HG02763 (cell line): ENCODE measurements at regions not wholly inside any gene's neighbourhood (a gene's known extent, or its start where the extent isn't known, plus 50 kb on each side); places are given as distances from the start of the nearest gene placed in this dataset.

Experiments
- ATAC-seq: cut with Tn5 transposase; IDR thresholded peaks from one replicate; pipeline ENCODE4 v1.9.1; 2021; ENCODE audit warnings: mild to moderate bottlenecking, moderate library complexity; ENCODE audit not compliant: unreplicated experiment

DNA sequence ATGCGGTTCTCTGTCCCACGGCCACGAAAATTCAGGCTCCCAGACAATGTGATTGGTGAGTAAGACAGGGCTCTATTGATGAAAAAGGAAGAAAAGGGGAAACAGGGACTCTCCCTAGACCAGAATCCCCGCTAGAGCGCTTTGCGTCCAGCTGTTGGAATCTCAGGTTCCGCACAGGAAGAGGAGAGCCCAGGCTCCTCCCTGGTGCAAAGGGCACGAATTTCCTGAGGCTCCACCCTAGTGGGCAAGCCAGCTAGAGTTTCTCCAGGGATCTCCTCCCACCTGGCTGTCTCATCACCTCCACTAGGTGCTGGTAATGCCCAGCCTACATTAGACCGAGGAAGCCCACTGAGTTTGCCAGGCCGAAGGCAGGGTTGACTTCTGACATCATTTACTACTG lies 135.9 kb upstream of the SOX4 start:
- no peak for ATAC-seq

DNA sequence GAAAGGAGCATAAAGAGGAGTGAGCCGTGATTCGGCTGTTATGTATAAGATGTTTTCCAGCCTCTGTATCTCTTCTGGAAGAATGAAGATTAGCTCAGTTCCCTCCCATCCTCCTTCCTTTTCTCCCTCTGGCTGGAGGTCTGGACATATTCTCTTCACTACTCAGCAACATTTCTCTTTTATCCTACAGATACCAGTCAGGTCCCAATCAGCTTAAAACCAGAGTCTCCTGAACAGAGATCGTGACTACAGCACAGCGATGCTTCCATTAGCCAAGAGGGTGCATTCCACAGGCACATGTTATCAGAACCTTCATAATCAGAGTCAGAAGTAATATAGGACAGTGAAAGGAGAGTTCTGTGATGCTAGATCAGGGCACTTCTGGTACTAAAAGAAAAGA lies 133.9 kb upstream of the SOX4 start:
- ATAC-seq: no peak

DNA sequence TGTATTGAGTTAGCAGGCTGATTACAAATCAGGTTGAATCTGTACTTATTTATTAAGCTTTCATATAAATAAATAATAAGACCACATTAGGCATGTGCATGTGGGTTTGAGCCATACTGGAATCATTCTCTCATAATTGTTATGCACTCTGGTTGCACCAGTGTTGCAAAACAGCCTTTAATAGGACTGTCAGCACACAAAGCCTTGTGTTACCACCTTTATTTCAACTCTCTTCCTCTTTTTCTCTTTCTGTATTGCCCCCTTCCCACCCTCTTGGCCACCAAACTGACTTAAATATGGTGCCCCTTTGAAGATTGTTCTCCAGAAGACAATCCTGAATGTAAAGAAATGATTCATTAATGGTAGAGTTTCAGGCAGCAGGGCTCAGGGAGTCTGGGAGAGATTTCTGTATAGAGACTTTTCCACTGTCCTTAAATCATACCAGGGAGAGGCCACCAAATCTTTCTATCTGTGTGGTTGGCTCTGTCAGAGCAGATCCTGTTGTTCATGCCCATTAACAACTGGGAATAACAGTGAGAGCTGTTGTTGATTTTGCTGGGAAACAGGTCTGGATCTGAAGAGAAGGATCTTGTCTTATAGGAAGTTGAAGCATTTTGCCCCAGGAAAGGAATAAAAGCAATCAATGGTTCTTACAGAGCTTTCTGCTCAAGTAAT lies 131.6 kb upstream of the SOX4 start:
- ATAC-seq: no peak

DNA sequence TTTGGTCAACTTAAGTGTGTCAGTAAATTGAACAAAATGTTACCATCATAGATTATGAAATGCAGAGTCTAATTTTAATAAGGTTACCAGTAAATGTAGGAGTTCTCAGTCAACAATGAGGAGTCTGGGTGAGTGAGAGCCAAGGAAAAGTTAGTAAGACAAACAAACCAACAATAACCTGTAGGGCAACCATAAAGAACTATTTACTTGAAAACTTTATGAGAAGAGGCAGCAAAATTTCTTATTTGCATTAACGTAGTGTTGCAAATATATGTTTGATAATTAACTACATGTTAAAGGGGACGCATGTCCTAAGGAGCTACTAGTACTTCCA lies 131.1 kb upstream of the SOX4 start:
- ATAC-seq: no peak

DNA sequence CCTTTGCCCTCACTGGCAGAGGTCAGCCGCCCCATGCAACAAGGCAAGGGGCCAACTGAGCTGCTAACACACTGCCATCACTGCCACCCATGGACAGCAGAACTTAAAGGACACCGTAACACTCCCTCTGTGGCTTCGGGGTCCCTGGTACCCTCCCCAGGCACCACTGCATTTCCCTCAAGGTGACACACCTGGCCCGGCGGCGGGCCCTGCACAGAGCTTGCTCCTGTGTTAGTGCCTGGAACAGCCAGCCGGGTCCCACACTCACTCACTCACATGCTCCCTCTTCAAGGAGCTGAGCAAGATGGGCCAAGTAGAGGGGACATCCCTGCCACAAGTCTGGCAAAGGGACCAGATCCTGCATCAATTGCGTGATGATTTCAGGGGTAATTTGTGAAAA lies 126.5 kb upstream of the SOX4 start:
- ATAC-seq: no peak

DNA sequence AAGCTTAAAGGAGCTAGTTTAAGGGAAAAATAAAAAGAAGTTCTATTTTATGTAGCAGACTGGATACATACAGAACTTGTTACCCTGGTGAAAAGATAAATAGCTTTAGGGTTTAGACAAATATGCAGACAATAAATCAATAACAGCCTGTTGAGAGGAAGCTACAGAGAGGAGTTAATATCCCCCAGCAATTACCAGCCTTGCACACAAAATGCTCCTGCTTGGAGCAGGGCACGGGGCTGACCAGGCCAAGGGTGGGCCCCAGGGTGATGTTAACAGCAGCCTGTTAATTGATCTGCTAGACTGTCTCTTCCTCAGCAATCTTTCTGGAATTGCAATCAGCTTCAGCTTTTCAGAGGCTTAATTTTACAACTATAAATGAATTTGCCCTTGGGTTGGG lies 125.1 kb upstream of the SOX4 start:
- ATAC-seq: no peak

DNA sequence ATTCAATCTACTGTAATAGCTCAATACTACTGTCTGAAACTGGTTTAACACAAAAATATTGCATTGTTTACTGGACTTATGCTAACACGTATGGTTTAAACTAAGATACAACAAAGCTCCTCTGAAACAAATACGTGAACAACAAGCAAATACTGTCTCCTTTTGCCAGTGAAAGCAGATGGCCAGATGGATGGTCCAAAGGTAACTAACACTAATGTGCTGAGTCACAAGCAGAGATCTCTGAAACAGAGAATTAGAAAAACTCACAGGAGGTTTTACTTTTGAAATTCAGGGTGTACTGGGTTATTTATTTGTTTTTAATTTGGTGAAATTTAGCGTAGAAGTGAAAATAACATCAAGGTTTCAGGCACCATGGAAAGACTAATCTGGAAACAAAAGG lies 124.3 kb upstream of the SOX4 start:
- ATAC-seq: no peak

DNA sequence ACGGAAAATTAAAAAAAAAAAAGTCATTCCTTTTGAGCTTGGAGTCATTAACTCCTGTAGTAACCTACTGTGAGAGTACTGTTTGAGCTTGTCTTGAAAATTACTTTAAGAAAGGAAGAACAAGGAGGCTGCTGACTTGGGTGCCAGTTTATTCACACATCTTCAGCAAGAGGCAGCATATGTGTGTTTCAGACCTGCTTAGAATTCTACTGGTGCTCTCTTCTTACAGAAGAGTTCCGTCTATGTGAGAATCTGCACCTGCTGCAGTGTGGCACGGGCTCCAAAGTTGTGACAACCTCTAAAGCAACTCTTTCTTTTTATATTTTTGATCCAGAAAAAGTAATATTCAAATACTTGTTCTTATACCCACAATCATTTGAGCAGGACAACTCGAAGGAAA lies 117.4 kb upstream of the SOX4 start:
- ATAC-seq: no peak

DNA sequence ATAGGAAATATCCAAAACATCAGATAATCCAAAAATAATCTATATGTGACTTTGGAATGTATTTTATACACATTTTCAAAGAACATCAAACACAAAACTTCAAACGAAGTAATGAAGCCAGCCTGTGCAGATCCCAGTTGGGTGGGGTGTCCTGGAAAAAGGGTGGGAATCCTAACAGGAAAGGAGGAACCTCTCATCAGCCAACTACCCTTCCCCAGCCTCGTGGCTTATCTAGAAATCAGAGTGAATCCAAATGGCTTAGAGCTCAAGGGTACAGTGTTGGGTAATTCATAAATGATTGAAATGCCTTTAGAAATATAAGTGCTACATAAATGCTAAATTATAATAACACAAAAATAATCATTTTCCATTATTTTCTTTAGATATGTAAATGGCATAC lies 115.1 kb upstream of the SOX4 start:
- ATAC-seq: no peak

DNA sequence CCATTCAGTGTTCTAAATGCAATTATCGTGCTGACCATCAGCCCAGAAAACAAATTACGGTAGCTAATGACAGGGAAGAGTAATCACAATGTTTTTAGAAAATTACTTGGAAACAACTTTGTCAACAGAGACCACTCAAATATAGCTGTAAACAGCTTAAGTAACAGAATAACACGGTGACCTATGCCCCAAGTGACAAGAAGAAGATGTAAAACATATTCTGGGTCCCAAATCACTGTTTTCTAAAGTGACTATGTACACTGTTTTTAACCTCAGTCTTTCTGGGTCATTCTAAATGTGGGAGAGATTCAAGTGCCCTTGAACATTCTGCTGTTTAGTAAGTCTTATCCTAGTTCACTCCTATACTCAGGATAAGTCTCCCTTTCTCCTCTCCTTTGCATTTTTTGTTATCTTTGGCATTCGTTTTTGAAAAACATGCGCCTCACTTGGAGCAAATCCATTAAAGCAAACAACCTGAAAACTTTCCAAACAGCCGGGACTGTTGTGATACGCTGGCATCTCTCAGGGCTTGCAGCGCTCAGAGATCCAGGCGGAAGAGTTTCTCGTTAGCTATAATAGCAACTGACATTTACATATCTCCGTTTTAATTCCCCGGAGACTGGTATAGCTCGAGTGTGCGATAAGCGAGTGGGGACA lies 114.5 kb upstream of the SOX4 start:
- no peak for ATAC-seq

DNA sequence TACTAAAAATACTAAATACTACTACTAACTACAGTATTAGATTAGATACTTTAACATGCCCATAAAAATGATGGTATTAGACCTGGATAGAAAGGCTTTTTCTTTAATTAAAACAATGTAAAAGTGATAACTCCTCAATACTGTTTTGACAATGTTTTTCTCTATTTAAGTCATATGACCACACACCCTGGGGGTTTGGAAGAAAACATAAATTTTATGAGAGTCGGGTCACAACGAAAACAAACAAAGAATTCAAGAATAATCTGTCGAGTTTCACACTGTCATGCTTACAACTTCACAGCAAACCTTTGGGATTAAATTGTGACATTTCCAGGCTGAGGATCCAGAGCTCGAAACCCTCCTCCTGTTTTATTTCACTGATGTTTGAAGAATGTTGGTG lies 107.4 kb upstream of the SOX4 start:
- ATAC-seq: no peak

DNA sequence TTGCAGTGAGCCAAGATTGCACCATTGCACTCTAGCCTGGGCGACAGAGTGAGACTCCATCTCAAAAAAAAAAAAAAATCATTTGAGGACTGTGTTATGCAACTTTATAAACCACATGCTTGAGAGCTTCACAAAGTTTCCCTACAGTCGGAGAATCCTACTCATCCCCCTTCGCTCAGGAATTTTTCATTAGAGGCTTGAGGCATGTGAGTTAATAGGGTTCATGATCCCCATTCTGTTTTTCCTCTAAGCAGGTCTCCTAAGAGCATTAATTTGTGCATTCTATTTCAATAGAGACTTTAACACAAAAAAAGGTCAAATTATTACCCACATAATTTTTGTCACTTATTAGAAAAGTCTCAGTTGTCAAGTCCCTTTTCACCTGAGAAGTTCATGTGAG lies 103.7 kb upstream of the SOX4 start:
- no peak for ATAC-seq

DNA sequence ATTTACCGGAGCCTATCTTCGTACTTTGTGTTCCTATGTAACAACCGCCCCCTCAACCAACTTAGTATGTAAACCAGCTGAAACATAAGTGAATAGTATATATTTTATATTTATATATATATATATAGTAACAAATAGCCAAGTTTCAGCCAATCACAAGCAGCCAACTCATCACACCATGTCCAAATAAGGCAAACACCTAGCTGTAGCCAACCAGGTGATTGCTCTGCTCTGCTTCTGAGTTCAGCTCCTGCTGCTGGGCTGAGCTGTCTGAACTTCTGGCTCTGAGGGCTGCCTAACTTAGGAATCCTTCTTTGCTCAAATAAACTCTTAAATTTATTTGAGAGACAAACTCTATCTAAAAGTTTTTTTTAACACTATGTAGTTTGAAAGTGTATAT lies 101.6 kb upstream of the SOX4 start:
- ATAC-seq: no peak

DNA sequence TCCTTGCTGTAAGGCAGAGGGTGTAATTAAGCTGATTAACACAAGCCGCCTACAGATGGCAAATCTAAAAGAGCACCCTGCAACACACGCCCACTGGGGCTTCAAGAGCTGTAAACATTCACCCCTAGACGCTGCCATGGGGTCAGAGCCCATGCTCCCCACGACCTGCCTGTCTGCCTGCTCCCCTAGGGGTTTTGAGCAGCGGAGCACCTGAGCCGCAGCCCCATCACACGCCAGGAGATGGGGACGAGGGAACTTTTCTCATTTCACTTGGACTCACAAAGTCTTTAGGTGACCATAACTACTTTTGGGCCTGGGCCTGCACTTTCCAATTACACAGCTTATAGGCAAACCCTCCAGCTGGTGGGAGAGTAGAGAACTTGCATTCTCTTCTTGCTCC lies 99.0 kb upstream of the SOX4 start:
- ATAC-seq: no peak

DNA sequence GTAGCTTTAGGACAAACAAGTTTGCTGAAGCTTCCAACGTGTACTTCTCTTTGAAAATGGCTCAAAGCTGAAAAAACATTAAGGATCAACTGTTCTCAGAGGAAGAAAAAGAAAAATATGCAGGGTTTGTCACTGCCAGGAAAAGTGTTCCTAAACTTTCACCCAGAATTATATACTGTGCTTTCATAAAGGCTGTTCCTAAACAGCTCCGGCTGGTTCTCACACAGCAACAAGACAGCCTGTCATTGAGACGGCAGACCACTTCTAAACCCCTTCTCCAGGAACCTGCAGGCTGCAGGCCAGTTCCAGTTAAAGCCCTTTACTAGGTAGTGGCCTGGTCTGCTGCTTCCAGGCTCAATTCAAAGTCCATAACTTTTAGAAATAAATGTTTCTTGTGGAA lies 97.4 kb upstream of the SOX4 start:
- no peak for ATAC-seq

DNA sequence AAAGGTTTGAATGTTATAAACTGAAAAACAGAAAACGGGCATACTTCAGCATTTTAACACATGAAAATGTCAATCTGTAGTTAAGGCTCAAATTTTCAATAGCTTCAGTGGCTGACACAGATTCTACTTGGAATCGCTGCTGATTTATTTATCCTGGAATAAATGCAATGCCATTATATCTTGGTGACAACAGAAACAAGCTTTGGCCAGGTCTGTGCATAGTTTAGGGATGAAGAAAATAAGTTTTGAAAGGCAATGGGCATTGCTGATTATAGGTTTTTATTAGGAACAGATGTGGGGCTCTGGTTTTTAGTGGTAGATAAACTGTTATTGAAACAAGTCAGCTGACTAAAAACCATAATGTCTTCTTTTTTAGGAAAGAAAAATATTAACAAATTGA lies 96.8 kb upstream of the SOX4 start:
- ATAC-seq: no peak

DNA sequence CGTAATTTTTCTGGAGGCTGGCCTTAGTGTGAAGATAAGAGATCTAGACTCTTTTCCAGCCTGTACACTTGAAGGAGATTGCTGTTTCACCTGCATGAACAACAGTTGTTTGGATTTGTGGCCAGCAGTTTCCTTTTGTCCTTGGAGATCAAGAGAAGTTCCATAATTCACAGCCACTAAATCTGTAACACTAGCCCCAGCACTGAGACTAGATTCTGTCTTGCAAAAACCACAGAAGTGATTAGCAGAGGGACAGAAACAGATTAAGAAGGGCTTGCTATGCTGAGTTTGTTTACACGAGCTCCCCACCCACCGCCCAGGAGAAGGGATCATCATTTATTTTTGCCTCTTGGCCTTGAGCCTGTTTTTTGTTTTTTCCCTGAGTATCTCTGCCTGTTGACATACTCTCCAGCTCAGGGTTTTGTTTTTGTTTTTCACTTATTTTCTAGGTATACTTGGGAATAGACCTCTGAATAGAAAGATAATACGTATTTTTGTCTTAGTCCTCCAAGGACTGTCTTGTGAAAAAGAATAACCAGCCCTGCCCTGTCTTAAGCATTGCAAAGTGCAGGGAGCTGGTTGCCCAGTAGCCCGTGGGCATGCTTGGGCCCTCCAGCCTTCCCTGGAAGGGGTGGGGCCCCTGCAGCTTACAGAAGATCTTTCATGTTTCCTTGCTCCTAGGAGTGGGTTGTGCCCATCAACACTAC lies 93.1 kb upstream of the SOX4 start:
- ATAC-seq: no peak

DNA sequence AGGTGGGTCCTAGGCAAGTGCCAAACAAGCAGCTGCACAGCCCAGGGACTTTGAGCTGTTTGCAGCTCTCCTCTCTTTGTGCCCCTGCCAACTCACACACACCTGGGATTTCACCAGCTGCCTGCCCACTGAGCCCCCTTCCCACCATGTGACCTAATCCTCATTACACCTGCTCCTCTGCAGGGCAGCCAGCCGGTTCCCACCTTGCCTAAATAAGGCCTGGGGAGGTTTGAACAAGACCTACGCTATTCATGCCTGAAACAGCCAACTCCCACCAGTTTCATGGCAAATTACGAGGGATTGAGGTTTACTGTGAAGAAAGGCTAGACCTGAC lies 92.6 kb upstream of the SOX4 start:
- ATAC-seq: no peak

DNA sequence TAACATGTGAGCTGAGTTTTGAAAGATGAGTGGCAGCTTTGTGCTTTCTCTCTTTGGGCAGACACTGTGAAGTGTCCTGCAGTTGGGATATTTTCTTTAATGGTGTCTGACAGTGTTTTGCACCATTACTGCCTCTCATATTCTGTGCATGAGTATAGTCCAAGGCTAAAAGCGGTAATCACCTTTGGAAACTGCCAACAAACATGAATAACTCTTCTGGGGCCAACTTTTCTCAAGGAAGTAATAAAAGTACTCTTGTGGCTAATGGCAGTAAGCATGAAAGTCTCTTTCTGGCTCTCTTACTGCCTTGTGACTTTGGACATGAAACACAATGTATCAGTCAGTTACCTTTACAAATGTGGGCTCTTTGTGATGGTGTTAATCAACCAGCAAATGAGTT lies 91.7 kb upstream of the SOX4 start:
- ATAC-seq: no peak

DNA sequence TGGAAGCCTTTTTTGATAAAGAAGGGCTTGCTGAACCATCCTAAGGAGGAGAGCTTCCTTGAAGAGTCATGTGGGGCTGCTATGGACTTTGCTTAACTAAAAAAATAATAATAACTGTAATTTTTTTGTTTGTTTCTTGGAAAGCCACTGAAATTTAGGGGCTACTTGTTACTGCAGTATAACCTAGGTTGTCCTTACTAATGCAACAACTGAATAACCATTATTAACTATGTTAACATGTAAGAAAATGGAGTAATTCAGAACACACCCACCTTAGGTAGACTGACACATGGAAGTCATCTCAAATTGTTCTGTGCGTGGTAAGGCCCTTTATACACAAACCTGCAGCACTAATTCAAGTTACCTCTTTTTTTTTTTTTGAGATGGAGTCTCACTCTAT lies 90.9 kb upstream of the SOX4 start:
- no peak for ATAC-seq

DNA sequence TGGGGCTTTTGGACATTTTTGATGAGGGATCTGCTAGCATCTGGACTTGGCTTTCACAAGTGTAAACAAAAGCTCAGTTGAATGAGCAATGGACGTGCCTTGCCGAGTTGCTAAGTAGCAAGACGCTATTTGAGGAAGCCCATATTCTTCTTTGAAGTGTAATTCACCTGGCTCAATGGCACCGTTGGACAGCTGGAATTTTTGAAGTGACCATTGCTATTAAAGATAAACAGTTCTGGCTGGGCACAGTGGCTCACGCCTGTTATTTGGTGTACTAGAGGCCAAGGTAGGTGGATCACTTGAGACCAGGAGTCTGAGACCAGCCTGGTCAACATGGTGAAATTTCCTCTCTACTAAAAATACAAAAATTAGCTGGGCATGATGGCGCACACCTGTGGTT lies 88.8 kb upstream of the SOX4 start:
- ATAC-seq: no peak

DNA sequence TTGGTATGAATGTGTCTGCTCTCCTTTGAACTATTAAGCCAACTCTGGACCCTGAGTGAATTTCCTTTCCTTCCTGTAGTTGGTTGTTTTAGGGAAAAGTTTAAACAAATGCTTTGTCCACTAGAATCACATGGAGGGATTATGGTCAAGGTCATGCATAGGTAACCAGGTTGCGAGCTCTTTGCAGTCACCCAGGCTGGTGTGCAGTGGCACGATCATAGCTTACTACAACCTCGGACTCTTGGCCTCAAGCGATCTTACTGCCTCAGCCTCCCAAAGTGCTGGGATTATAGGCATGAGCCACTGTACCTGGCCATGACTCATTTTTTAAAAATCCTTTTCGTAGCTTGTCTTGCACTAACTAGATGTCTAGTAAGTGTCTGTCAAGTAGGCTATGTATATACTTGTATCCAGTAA lies 88.0 kb upstream of the SOX4 start:
- ATAC-seq: no peak

DNA sequence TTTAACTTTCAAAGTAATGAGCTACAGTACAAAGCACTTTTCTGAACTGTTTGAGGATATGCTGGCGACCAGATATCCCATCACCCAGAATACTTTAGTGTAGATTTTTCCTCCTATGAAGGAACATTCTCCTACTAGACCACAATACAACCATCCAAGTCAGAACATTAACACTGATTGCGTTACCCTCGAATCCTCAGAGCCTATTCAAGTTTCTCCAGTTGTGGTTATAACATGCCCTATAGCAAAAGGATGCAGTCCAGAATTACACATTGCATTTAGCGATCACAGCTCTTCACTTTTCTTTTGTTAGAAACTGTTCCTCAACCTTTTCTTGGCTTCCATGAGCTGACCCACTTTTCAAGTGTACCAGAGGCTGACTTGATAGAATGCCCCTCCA lies 87.4 kb upstream of the SOX4 start:
- ATAC-seq: no peak
